WTC11 (cell line): ENCODE measurements at regions not wholly inside any gene's neighbourhood (a gene's known extent, or its start where the extent isn't known, plus 50 kb on each side); places are given as distances from the start of the nearest gene placed in this dataset.
"Not testable (repeated sequence)": the region's sequence is repeated elsewhere in the genome, so short reads cannot be mapped to it uniquely, and the experiment has no call there.

Experiments used
- ATAC-seq: fragments of 200-7000 bp; cut with Tn5 transposase; 2 replicates; pipeline ENCODE4 v1.10.0; 2021; ENCODE audit warnings: mild to moderate bottlenecking, moderate library complexity
- CTCF ChIA-PET: fragments of 300-600 bp; sonication (Branson Sonifier 250); formaldehyde crosslinking; loops from one replicate; lab custom pipeline; 2021; ENCODE audit warnings: antibody characterized with exemption; lab: Charles Lee
- POLR2A ChIA-PET: fragments of 350-600 bp; sonication (Branson Sonifier 250); formaldehyde crosslinking; loops from one replicate; lab custom pipeline; 2021; ENCODE audit warnings: antibody characterized with exemption; lab: Charles Lee
- DNase-seq: peaks from one replicate; pipeline ENCODE4 v3.0.0; 2021; ENCODE audit warnings: low spot score
- H3K27ac Mint-ChIP-seq: 2 replicates; pipeline ENCODE4 v1.8.0; 2021; ENCODE audit warnings: mixed read lengths
- H3K27me3 Mint-ChIP-seq: 2 replicates; pipeline ENCODE4 v1.8.0; 2021; ENCODE audit warnings: low read depth, mild to moderate bottlenecking, moderate library complexity, mixed read lengths
- H3K36me3 Mint-ChIP-seq: 2 replicates; pipeline ENCODE4 v1.8.0; 2021; ENCODE audit warnings: mixed read lengths
- H3K4me1 Mint-ChIP-seq: 2 replicates; pipeline ENCODE4 v1.8.0; 2022; ENCODE audit warnings: mixed read lengths
- H3K4me3 Mint-ChIP-seq: 2 replicates; pipeline ENCODE4 v1.8.0; 2021; ENCODE audit warnings: mild to moderate bottlenecking, moderate library complexity, mixed read lengths
- H3K9me3 Mint-ChIP-seq: 2 replicates; pipeline ENCODE4 v1.8.0; 2021; ENCODE audit warnings: mixed read lengths
- CBFB ChIP-seq: sonication (generic); formaldehyde crosslinking; IDR thresholded peaks from 2 replicates; pipeline ENCODE4 v1.8.1; 2022; ENCODE audit warnings: mild to moderate bottlenecking, low read depth, missing genetic modification reagents
- ELF4 ChIP-seq: sonication (generic); formaldehyde crosslinking; IDR thresholded peaks from 2 replicates; pipeline ENCODE4 v1.8.1; 2022; ENCODE audit warnings: low read depth, mild to moderate bottlenecking, moderate library complexity, missing genetic modification reagents
- GRHL2 ChIP-seq: fragments of 250-450 bp; sonication (Bioruptor Pico); IDR thresholded peaks from 2 replicates; pipeline ENCODE4 v1.8.0; 2022; ENCODE audit warnings: mild to moderate bottlenecking, moderate library complexity; ENCODE audit not compliant: insufficient replicate concordance, severe bottlenecking
- NFATC4 ChIP-seq: fragments of 250-450 bp; sonication (Bioruptor Pico); IDR thresholded peaks from 2 replicates; pipeline ENCODE4 v1.9.0; 2021; ENCODE audit warnings: mild to moderate bottlenecking
- NR2C2 ChIP-seq: sonication (generic); formaldehyde crosslinking; IDR thresholded peaks from 2 replicates; pipeline ENCODE4 v1.8.0; 2022; ENCODE audit warnings: mild to moderate bottlenecking, missing genetic modification reagents
- TCF7 ChIP-seq: sonication (generic); formaldehyde crosslinking; IDR thresholded peaks from 2 replicates; pipeline ENCODE4 v1.8.0; 2022; ENCODE audit warnings: mild to moderate bottlenecking, low read depth, missing genetic modification reagents, moderate library complexity
- TEAD1 ChIP-seq: sonication (generic); formaldehyde crosslinking; IDR thresholded peaks from 2 replicates; pipeline ENCODE4 v1.8.0; 2022; ENCODE audit warnings: mild to moderate bottlenecking, missing genetic modification reagents
- TEAD4 ChIP-seq: sonication (generic); formaldehyde crosslinking; IDR thresholded peaks from 2 replicates; pipeline ENCODE4 v1.8.0; 2022; ENCODE audit warnings: mild to moderate bottlenecking, missing genetic modification reagents
- TP53 ChIP-seq: sonication (generic); formaldehyde crosslinking; IDR thresholded peaks from 2 replicates; pipeline ENCODE4 v1.8.1; 2023; ENCODE audit warnings: mild to moderate bottlenecking, missing genetic modification reagents
- ZNF138 ChIP-seq: sonication (generic); formaldehyde crosslinking; conservative IDR thresholded peaks from 2 replicates; pipeline ENCODE4 v1.8.1; 2022; ENCODE audit warnings: mild to moderate bottlenecking, moderate library complexity, missing genetic modification reagents
- ZNF232 ChIP-seq: sonication (generic); formaldehyde crosslinking; IDR thresholded peaks from 2 replicates; pipeline ENCODE4 v1.8.0; 2022; ENCODE audit warnings: mild to moderate bottlenecking, missing genetic modification reagents
- ZNF263 ChIP-seq: sonication (generic); formaldehyde crosslinking; IDR thresholded peaks from 2 replicates; pipeline ENCODE4 v1.8.1; 2022; ENCODE audit warnings: low read depth, mild to moderate bottlenecking, moderate library complexity, missing genetic modification reagents
- ZNF317 ChIP-seq: sonication (generic); formaldehyde crosslinking; IDR thresholded peaks from 2 replicates; pipeline ENCODE4 v1.8.1; 2023; ENCODE audit warnings: low read depth, mild to moderate bottlenecking, moderate library complexity, missing genetic modification reagents, borderline replicate concordance
- ZNF423 ChIP-seq: fragments of 250-450 bp; sonication (Bioruptor Pico); IDR thresholded peaks from 2 replicates; pipeline ENCODE4 v2.1.2; 2022; ENCODE audit warnings: mild to moderate bottlenecking, moderate library complexity
- TF ChIP-seq, protein P1 (sequence below): sonication (generic); formaldehyde crosslinking; conservative IDR thresholded peaks from 2 replicates; pipeline ENCODE4 v1.8.1; 2023; ENCODE audit warnings: mild to moderate bottlenecking, low read depth, missing genetic modification reagents, moderate library complexity
- TF ChIP-seq, protein P2 (sequence below): sonication (generic); formaldehyde crosslinking; IDR thresholded peaks from 2 replicates; pipeline ENCODE4 v1.8.1; 2022; ENCODE audit warnings: low read depth, missing genetic modification reagents, borderline replicate concordance
- TF ChIP-seq, protein P3 (sequence below): sonication (generic); formaldehyde crosslinking; IDR thresholded peaks from 2 replicates; pipeline ENCODE4 v1.8.0; 2022; ENCODE audit warnings: mild to moderate bottlenecking, missing genetic modification reagents
- TF ChIP-seq, protein P4 (sequence below): fragments of 250-450 bp; sonication (Bioruptor Pico); IDR thresholded peaks from 2 replicates; pipeline ENCODE4 v1.9.0; 2021; ENCODE audit warnings: mild to moderate bottlenecking, borderline replicate concordance

DNA sequence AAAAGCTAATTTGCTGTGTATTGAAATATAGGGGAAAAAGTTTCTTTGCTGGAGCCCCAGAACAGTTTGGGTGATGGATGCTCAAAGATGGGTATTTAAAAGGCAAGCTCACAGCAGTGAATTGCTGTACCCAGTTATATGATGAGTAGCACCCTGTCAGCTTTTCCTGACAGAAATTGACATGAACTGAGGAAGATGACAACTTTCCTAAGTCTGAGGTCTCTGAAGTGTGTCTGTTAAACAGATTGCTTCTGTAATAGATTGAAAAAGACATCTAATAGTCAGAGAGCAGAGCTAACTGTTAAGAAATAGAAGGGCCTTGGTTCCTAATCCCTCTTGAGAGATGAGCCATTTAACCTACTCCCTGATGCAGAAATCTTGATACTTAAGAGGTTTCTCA lies 1278.0 kb upstream of the ALCAM start:
- H3K27me3 Mint-ChIP-seq = no peaks in the 10 kb centered on the region
- no peak for ATAC-seq
- POLR2A ChIA-PET = no interaction called here

DNA sequence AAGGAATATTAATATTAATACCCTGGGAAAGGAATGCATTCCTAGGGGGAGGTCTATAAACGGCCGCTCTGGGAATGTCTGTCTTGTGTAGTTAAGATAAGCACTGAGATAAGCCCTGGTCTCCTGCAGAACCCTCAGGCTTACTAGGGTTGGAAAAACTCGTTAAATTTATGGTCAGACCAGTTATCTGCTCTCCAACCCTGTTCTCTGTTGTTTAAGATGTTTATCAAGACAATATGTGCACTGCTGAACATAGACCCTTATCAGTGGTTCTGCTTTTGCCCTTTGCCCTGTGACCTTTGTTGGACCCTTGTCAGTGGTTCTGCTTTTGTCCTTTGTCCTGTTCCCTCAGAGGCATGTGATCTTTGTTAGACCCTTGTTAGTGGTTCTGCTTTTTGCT lies 1276.7 kb upstream of the ALCAM start:
- POLR2A ChIA-PET, H3K4me1 Mint-ChIP-seq, CTCF ChIA-PET, H3K27ac Mint-ChIP-seq, DNase-seq, H3K27me3 Mint-ChIP-seq, ATAC-seq, H3K4me3 Mint-ChIP-seq: not testable (repeated sequence)
- H3K9me3 Mint-ChIP-seq = peaks cover 22% of the 10 kb centered on the region
- peaks cover 15% of the 10 kb centered on the region for H3K36me3 Mint-ChIP-seq

More for the DNA sequence above, 1278.0 kb upstream of the ALCAM start:
- Mint-ChIP-seq H3K9me3 (peaks cover 28% of the 10 kb centered on the region), H3K27ac (no peak overlapping the region), H3K4me1 (no peaks in the 10 kb centered on the region), H3K4me3 (no peak overlapping the region), H3K36me3 (peaks cover 15% of the 10 kb centered on the region)
- no peak for DNase-seq
- TF ChIP-seq, protein P1, sequence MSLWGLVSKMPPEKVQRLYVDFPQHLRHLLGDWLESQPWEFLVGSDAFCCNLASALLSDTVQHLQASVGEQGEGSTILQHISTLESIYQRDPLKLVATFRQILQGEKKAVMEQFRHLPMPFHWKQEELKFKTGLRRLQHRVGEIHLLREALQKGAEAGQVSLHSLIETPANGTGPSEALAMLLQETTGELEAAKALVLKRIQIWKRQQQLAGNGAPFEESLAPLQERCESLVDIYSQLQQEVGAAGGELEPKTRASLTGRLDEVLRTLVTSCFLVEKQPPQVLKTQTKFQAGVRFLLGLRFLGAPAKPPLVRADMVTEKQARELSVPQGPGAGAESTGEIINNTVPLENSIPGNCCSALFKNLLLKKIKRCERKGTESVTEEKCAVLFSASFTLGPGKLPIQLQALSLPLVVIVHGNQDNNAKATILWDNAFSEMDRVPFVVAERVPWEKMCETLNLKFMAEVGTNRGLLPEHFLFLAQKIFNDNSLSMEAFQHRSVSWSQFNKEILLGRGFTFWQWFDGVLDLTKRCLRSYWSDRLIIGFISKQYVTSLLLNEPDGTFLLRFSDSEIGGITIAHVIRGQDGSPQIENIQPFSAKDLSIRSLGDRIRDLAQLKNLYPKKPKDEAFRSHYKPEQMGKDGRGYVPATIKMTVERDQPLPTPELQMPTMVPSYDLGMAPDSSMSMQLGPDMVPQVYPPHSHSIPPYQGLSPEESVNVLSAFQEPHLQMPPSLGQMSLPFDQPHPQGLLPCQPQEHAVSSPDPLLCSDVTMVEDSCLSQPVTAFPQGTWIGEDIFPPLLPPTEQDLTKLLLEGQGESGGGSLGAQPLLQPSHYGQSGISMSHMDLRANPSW (CRISPR knock-in tag) = no peak
- TF ChIP-seq NR2C2 = no peak
- no peak for TF ChIP-seq TEAD1 (CRISPR knock-in tag)
- no peak for TF ChIP-seq TEAD4 (CRISPR knock-in tag)
- no peak for TF ChIP-seq CBFB
- no peak for TF ChIP-seq TP53
- TF ChIP-seq, protein P2, sequence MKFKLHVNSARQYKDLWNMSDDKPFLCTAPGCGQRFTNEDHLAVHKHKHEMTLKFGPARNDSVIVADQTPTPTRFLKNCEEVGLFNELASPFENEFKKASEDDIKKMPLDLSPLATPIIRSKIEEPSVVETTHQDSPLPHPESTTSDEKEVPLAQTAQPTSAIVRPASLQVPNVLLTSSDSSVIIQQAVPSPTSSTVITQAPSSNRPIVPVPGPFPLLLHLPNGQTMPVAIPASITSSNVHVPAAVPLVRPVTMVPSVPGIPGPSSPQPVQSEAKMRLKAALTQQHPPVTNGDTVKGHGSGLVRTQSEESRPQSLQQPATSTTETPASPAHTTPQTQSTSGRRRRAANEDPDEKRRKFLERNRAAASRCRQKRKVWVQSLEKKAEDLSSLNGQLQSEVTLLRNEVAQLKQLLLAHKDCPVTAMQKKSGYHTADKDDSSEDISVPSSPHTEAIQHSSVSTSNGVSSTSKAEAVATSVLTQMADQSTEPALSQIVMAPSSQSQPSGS (CRISPR knock-in tag) = no peak
- no peak for TF ChIP-seq ZNF232
- no peak for TF ChIP-seq ELF4 (CRISPR knock-in tag)
- CTCF ChIA-PET = interaction anchor here (1.8 kb wide), 1 partner anchor 14 kb away, joined by 6 read pairs; no protein-coding TSS in a partner anchor

DNA sequence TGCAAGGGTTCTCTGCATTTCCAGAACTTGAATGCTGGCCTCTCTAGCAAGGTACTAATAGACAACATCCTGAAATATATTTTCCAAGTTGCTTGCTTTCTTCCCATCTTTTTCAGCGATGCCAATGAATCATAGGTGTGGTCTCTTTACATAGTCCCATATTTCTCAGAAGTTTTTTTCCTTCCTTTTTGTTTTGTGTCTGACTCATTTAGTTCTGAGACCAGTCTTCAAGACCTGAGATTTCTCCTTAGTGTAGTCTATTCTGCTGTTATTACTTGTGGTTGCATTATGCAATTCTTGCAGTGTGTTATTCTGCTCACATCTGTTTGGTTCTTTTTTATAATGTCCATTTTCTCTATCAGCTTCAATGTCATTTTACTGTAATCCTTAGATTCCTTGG lies 1265.0 kb upstream of the ALCAM start:
- Mint-ChIP-seq H3K36me3 (peaks cover 3% of the 10 kb centered on the region; the same call in 1 of the 2 replicates), H3K27me3 (peaks cover 12% of the 10 kb centered on the region), H3K4me3 (no peak overlapping the region), H3K4me1 (peaks cover 15% of the 10 kb centered on the region), H3K27ac (no peak overlapping the region), H3K9me3 (no peaks in the 10 kb centered on the region)
- no peak for ATAC-seq
- DNase-seq = no peak
- CTCF ChIA-PET = interaction anchor here (0.6 to 1.5 kb wide), 13 partner anchors 9 to 503 kb away, joined by 3 to 12 read pairs (median 4); no protein-coding TSS in a partner anchor
- POLR2A ChIA-PET = interaction anchor here (0.6 kb wide), 1 partner anchor 172 kb away, joined by 3 read pairs; no protein-coding TSS in a partner anchor
- TF ChIP-seq TCF7 (no peak), CBFB (no peak), ZNF317 (CRISPR knock-in tag) (no peak), ZNF138 (CRISPR knock-in tag) (no peak), ZNF423 (CRISPR knock-in tag) (no peak), GRHL2 (CRISPR knock-in tag) (no peak), NFATC4 (CRISPR knock-in tag) (no peak), ZNF263 (no peak)
- TF ChIP-seq, protein P1 (CRISPR knock-in tag) = no peak
- TF ChIP-seq, protein P3, sequence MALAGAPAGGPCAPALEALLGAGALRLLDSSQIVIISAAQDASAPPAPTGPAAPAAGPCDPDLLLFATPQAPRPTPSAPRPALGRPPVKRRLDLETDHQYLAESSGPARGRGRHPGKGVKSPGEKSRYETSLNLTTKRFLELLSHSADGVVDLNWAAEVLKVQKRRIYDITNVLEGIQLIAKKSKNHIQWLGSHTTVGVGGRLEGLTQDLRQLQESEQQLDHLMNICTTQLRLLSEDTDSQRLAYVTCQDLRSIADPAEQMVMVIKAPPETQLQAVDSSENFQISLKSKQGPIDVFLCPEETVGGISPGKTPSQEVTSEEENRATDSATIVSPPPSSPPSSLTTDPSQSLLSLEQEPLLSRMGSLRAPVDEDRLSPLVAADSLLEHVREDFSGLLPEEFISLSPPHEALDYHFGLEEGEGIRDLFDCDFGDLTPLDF (CRISPR knock-in tag) = no peak
- TF ChIP-seq, protein P4, sequence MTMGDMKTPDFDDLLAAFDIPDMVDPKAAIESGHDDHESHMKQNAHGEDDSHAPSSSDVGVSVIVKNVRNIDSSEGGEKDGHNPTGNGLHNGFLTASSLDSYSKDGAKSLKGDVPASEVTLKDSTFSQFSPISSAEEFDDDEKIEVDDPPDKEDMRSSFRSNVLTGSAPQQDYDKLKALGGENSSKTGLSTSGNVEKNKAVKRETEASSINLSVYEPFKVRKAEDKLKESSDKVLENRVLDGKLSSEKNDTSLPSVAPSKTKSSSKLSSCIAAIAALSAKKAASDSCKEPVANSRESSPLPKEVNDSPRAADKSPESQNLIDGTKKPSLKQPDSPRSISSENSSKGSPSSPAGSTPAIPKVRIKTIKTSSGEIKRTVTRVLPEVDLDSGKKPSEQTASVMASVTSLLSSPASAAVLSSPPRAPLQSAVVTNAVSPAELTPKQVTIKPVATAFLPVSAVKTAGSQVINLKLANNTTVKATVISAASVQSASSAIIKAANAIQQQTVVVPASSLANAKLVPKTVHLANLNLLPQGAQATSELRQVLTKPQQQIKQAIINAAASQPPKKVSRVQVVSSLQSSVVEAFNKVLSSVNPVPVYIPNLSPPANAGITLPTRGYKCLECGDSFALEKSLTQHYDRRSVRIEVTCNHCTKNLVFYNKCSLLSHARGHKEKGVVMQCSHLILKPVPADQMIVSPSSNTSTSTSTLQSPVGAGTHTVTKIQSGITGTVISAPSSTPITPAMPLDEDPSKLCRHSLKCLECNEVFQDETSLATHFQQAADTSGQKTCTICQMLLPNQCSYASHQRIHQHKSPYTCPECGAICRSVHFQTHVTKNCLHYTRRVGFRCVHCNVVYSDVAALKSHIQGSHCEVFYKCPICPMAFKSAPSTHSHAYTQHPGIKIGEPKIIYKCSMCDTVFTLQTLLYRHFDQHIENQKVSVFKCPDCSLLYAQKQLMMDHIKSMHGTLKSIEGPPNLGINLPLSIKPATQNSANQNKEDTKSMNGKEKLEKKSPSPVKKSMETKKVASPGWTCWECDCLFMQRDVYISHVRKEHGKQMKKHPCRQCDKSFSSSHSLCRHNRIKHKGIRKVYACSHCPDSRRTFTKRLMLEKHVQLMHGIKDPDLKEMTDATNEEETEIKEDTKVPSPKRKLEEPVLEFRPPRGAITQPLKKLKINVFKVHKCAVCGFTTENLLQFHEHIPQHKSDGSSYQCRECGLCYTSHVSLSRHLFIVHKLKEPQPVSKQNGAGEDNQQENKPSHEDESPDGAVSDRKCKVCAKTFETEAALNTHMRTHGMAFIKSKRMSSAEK (CRISPR knock-in tag) = no peak
